H1 (cell line): ENCODE measurements at regions not wholly inside any gene's neighbourhood (a gene's known extent, or its start where the extent isn't known, plus 50 kb on each side); places are given as distances from the start of the nearest gene placed in this dataset.

Experiments
- CTCF ChIA-PET: fragments of 300-600 bp; sonication (Branson Sonifier 250); formaldehyde crosslinking; loops from one replicate; lab custom pipeline; 2021; ENCODE audit not compliant: partially characterized antibody; lab: Charles Lee
- POLR2A ChIA-PET: fragments of 300-600 bp; sonication (Branson Sonifier 250); formaldehyde crosslinking; loops from one replicate; lab custom pipeline; 2021; ENCODE audit warnings: inconsistent platforms; ENCODE audit not compliant: partially characterized antibody; lab: Charles Lee
- DNase-seq, 2 experiments: peaks; one replicate each; pipeline versions ENCODE4 v3.0.0 to v3.0.0-alpha.2; 2010 to 2022; ENCODE audit warnings: low spot score in 2 of 2, low read depth in 1 of 2, mixed read lengths in 1 of 2
- FAIRE-seq: peaks from 2 replicates; lab custom pipeline; 2011; peaks lifted over from hg19 to GRCh38; lab: Jason Lieb, UNC
- H2AFZ ChIP-seq: 2 replicates; pipeline ENCODE4 v1.8.1; 2012; ENCODE audit warnings: low read length, inconsistent platforms
- H2AK5ac ChIP-seq: 2 replicates; pipeline ENCODE4 v1.6.1; 2013; ENCODE audit warnings: low read depth, low read length
- H2BK120ac ChIP-seq: replicated peaks from 2 replicates; pipeline ENCODE3; 2013; ENCODE audit warnings: low read depth, low read length, inconsistent platforms
- H2BK12ac ChIP-seq: 2 replicates; pipeline ENCODE4 v1.6.1; 2013; ENCODE audit warnings: low read depth, low read length
- H2BK15ac ChIP-seq: 2 replicates; pipeline ENCODE4 v1.6.1; 2013; ENCODE audit warnings: low read length
- H2BK20ac ChIP-seq: 2 replicates; pipeline ENCODE4 v1.6.1; 2013; ENCODE audit warnings: low read length
- H2BK5ac ChIP-seq: 2 replicates; pipeline ENCODE4 v1.6.1; 2013; ENCODE audit warnings: low read depth, low read length
- H3K14ac ChIP-seq: 2 replicates; pipeline ENCODE4 v1.6.1; 2013; ENCODE audit warnings: inconsistent platforms; ENCODE audit not compliant: insufficient read length
- H3K18ac ChIP-seq: 2 replicates; pipeline ENCODE4 v1.6.1; 2013; ENCODE audit warnings: low read length; ENCODE audit errors: extremely low read depth
- H3K23ac ChIP-seq: 2 replicates; pipeline ENCODE4 v1.6.1; 2013; ENCODE audit warnings: inconsistent platforms; ENCODE audit not compliant: insufficient read length
- H3K23me2 ChIP-seq: 2 replicates; pipeline ENCODE4 v1.6.1; 2013; ENCODE audit warnings: low read depth, low read length
- H3K27ac ChIP-seq: 2 replicates; pipeline ENCODE4 v1.6.1; 2011; ENCODE audit warnings: low read depth, low read length, inconsistent platforms
- H3K27me3 ChIP-seq, 4 experiments: replicated peaks in 1 of 4; 1 replicate in 1 of 4; 2 replicates in 3 of 4; pipeline versions ENCODE4 v1.6.1 to v1.8.1; 2011 to 2013; ENCODE audit warnings: low read length in 3 of 4, mild to moderate bottlenecking in 3 of 4, inconsistent platforms in 2 of 4, mixed read lengths in 2 of 4, moderate library complexity in 1 of 4; ENCODE audit not compliant: control insufficient read depth in 3 of 4, insufficient read depth in 3 of 4; ENCODE audit errors: extremely low read depth in 1 of 4
- H3K36me3 ChIP-seq, 4 experiments: 2 replicates each; pipeline versions ENCODE4 v1.6.1 to v1.8.1; 2011 to 2013; ENCODE audit warnings: mild to moderate bottlenecking in 4 of 4, low read length in 3 of 4, moderate library complexity in 2 of 4, control low read depth in 1 of 4, inconsistent platforms in 1 of 4; ENCODE audit not compliant: insufficient read depth in 4 of 4, control insufficient read depth in 2 of 4
- H3K4ac ChIP-seq: replicated peaks from 2 replicates; pipeline ENCODE3; 2013; ENCODE audit warnings: low read length, low read depth, mixed read lengths, inconsistent platforms; ENCODE audit not compliant: insufficient read length
- H3K4me1 ChIP-seq, 4 experiments: replicated peaks in 1 of 4; 1 replicate in 1 of 4; 2 replicates in 3 of 4; pipeline versions ENCODE4 v1.6.1 to v1.8.1; 2011 to 2013; ENCODE audit warnings: low read length in 3 of 4, inconsistent platforms in 2 of 4, mixed read lengths in 1 of 4; ENCODE audit not compliant: insufficient read depth in 4 of 4, control insufficient read depth in 3 of 4
- H3K4me2 ChIP-seq, 2 experiments: 2 replicates each; pipeline versions ENCODE4 v1.6.1 to v1.8.1; 2011 to 2013; ENCODE audit warnings: low read depth in 2 of 2, low read length in 2 of 2, control low read depth in 1 of 2, inconsistent platforms in 1 of 2, mild to moderate bottlenecking in 1 of 2; ENCODE audit not compliant: insufficient read depth in 1 of 2
- H3K4me3 ChIP-seq, 4 experiments: fragments of 200-600, 300-600 bp in 1 of 4; sonication (generic), shearing (Covaris generic), sonication (Bioruptor Twin) in 1 of 4; 2 replicates each; pipeline versions ENCODE4 v1.5.1 to v1.8.1; 2011 to 2016; ENCODE audit warnings: low read length in 4 of 4, low read depth in 3 of 4, control low read depth in 2 of 4, inconsistent platforms in 2 of 4, mild to moderate bottlenecking in 2 of 4, mixed read lengths in 1 of 4, moderate library complexity in 1 of 4; ENCODE audit not compliant: insufficient read depth in 2 of 4; ENCODE audit errors: extremely low read depth in 1 of 4
- H3K56ac ChIP-seq: replicated peaks from 2 replicates; pipeline ENCODE3; 2013; ENCODE audit warnings: low read depth, mild to moderate bottlenecking, mixed read lengths, low read length, inconsistent platforms; ENCODE audit not compliant: insufficient read length
- H3K79me1 ChIP-seq: 2 replicates; pipeline ENCODE4 v1.6.1; 2013; ENCODE audit warnings: low read depth, low read length, control low read depth
- H3K79me2 ChIP-seq, 2 experiments: 2 replicates each; pipeline versions ENCODE4 v1.6.1 to v1.8.1; 2012 to 2013; ENCODE audit warnings: low read length in 2 of 2, mild to moderate bottlenecking in 2 of 2, inconsistent platforms in 1 of 2; ENCODE audit not compliant: insufficient read depth in 2 of 2, control insufficient read depth in 1 of 2
- H3K9ac ChIP-seq, 4 experiments: replicated peaks in 1 of 4; 1 replicate in 1 of 4; 2 replicates in 3 of 4; pipeline versions ENCODE4 v1.6.1 to v1.8.1; 2011 to 2013; ENCODE audit warnings: low read depth in 3 of 4, low read length in 3 of 4, control low read depth in 2 of 4, mild to moderate bottlenecking in 2 of 4, moderate library complexity in 2 of 4, inconsistent platforms in 1 of 4; ENCODE audit errors: extremely low read depth in 1 of 4
- H3K9me3 ChIP-seq, 2 experiments: 2 replicates each; pipeline versions ENCODE4 v1.6.1 to v1.8.1; 2012 to 2013; ENCODE audit warnings: mild to moderate bottlenecking in 2 of 2, moderate library complexity in 2 of 2, control low read depth in 1 of 2, inconsistent platforms in 1 of 2, low read depth in 1 of 2, low read length in 1 of 2, mixed read lengths in 1 of 2; ENCODE audit not compliant: insufficient read depth in 2 of 2
- H4K20me1 ChIP-seq, 2 experiments: replicated peaks in 1 of 2; 2 replicates each; pipeline versions ENCODE3 to v1.8.1; 2011 to 2013; ENCODE audit warnings: inconsistent platforms in 2 of 2, low read length in 2 of 2, mild to moderate bottlenecking in 1 of 2; ENCODE audit not compliant: insufficient read depth in 2 of 2, control insufficient read depth in 1 of 2
- H4K5ac ChIP-seq: 2 replicates; pipeline ENCODE4 v1.6.1; 2013; ENCODE audit warnings: low read length, low read depth, mixed read lengths, inconsistent platforms; ENCODE audit not compliant: insufficient read length
- H4K8ac ChIP-seq: 2 replicates; pipeline ENCODE4 v1.8.0; 2013; ENCODE audit warnings: mild to moderate bottlenecking, moderate library complexity, low read length, inconsistent platforms; ENCODE audit not compliant: insufficient read depth; ENCODE audit errors: extremely low read depth
- H4K91ac ChIP-seq: replicated peaks from 2 replicates; pipeline ENCODE3; 2013; ENCODE audit warnings: low read length, mixed read lengths, inconsistent platforms; ENCODE audit not compliant: insufficient read length
- CEBPB ChIP-seq: IDR thresholded peaks from 2 replicates; pipeline ENCODE4 v1.6.1; 2012; ENCODE audit warnings: low read depth, low read length
- GABPA ChIP-seq: IDR thresholded peaks from 2 replicates; pipeline ENCODE4 v1.6.1; 2011; ENCODE audit warnings: mild to moderate bottlenecking, low read length, moderate library complexity, borderline replicate concordance; ENCODE audit not compliant: insufficient read depth
- GTF2F1 ChIP-seq: IDR thresholded peaks from 2 replicates; pipeline ENCODE4 v1.6.1; 2012; ENCODE audit warnings: low read depth, low read length, improper control_type of control experiment, borderline replicate concordance
- KDM4A ChIP-seq: IDR thresholded peaks from one replicate; pipeline ENCODE4 v1.7.1; 2012; ENCODE audit warnings: low read depth, mild to moderate bottlenecking, moderate library complexity, low read length, inconsistent platforms; ENCODE audit not compliant: severe bottlenecking
- POU5F1 ChIP-seq: IDR thresholded peaks from 2 replicates; pipeline ENCODE4 v1.6.1; 2011; ENCODE audit warnings: low read depth, mild to moderate bottlenecking, low read length, moderate library complexity
- RNF2 ChIP-seq: fragments of 200-900, 300-1000 bp; sonication (generic); IDR thresholded peaks from 2 replicates; pipeline ENCODE4 v1.7.1; 2016; ENCODE audit warnings: borderline replicate concordance, low read depth, mild to moderate bottlenecking, antibody characterized with exemption, low read length; ENCODE audit not compliant: poor library complexity, severe bottlenecking; ENCODE audit errors: missing control alignments
- SIX5 ChIP-seq: IDR thresholded peaks from 2 replicates; pipeline ENCODE4 v1.6.1; 2011; ENCODE audit warnings: mild to moderate bottlenecking, low read depth, low read length
- TAF7 ChIP-seq: optimal IDR thresholded peaks from 2 replicates; pipeline ENCODE3; 2011; ENCODE audit warnings: low read depth, mild to moderate bottlenecking, inconsistent platforms, low read length, moderate library complexity, borderline replicate concordance
- TEAD4 ChIP-seq: IDR thresholded peaks from 2 replicates; pipeline ENCODE4 v1.6.1; 2012; ENCODE audit warnings: low read depth, low read length, inconsistent platforms, mixed read lengths
- WGBS, 2 experiments: shearing (Covaris generic) in 1 of 2; methylation state at CpG; one replicate each; pipeline versions ENCODE4 v1.1.6 to v1.1.7; 2013 to 2015; ENCODE audit warnings: low lambda C conversion rate in 2 of 2, mixed read lengths in 2 of 2, inconsistent platforms in 1 of 2, low coverage in 1 of 2, missing lambda C conversion rate in 1 of 2; ENCODE audit not compliant: insufficient replicate concordance in 2 of 2, insufficient coverage in 1 of 2, insufficient read length in 1 of 2; ENCODE audit errors: extremely low coverage in 1 of 2, missing lambda C conversion rate in 1 of 2; 5-methylcytosine and 5-hydroxymethylcytosine counted together

GRCh38 chr11:109756951-109757350, 335.0 kb downstream of the C11orf87 start:
- ChIA-PET POLR2A (no interaction called here), CTCF (interaction anchor here (0.6 to 0.9 kb wide), 2 partner anchors 24 to 56 kb away, joined by 3 read pairs; no protein-coding TSS in a partner anchor)
- no peaks in the 10 kb centered on the region for H3K4me1 ChIP-seq
- H3K27me3 ChIP-seq, result no peaks in the 10 kb centered on the region
- no peak overlapping the region for H4K91ac ChIP-seq
- H3K4me3 ChIP-seq, result no peak overlapping the region
- H2AK5ac ChIP-seq, result no peak overlapping the region
- no peak overlapping the region for H2AFZ ChIP-seq
- no peak overlapping the region for H3K14ac ChIP-seq
- no peak overlapping the region for H2BK15ac ChIP-seq
- no peak overlapping the region for H4K8ac ChIP-seq
- H3K23ac ChIP-seq, result no peak overlapping the region
- H2BK5ac ChIP-seq, result no peak overlapping the region
- no peak overlapping the region for H3K4ac ChIP-seq
- H4K20me1 ChIP-seq, result no peaks in the 10 kb centered on the region
- H3K4me2 ChIP-seq, result no peak overlapping the region
- no peaks in the 10 kb centered on the region for H3K9me3 ChIP-seq
- H3K18ac ChIP-seq, result no peak overlapping the region
- no peak overlapping the region for H2BK20ac ChIP-seq
- H3K23me2 ChIP-seq, result no peaks in the 10 kb centered on the region; the same call in 1 of the 2 replicates
- no peak overlapping the region for H2BK12ac ChIP-seq
- H4K5ac ChIP-seq, result no peak overlapping the region
- no peak overlapping the region for H2BK120ac ChIP-seq
- H3K36me3 ChIP-seq, result no peaks in the 10 kb centered on the region
- DNase-seq, result no peak
- 96% methylated on average over 3 of the region's 3 CpGs; no CpG with 5 or more reads in 1 of the 2 experiments for WGBS, 2 experiments
- no peak overlapping the region for H3K27ac ChIP-seq
- no peaks in the 10 kb centered on the region for H3K79me1 ChIP-seq
- H3K9ac ChIP-seq, result no peak overlapping the region
- H3K79me2 ChIP-seq, result no peaks in the 10 kb centered on the region
- FAIRE-seq, result no peak
- TF ChIP-seq GTF2F1, result no peak
- no peak for TF ChIP-seq KDM4A
- TF ChIP-seq CEBPB, result no peak
- TF ChIP-seq GABPA, result no peak
- no peak for TF ChIP-seq TEAD4
- TF ChIP-seq TAF7, result no peak
- no peak for TF ChIP-seq SIX5
- no peak for TF ChIP-seq POU5F1
- no peak for TF ChIP-seq RNF2
- TF ChIP-seq, all 59 proteins: peak for 0
- no peak overlapping the region for H3K56ac ChIP-seq
